Fibroblast of lung (primary cell): ENCODE measurements at regions not wholly inside any gene's neighbourhood (a gene's known extent, or its start where the extent isn't known, plus 50 kb on each side); places are given as distances from the start of the nearest gene placed in this dataset.

Experiments
- DNase-seq, 2 donors: peaks; one replicate each; pipeline versions ENCODE4 v3.0.0 to v3.0.0-alpha.2; 2010; ENCODE audit warnings: low read depth in 2 of 2
- H2AFZ ChIP-seq: 2 replicates; pipeline ENCODE4 v1.5.1; 2012; ENCODE audit warnings: low read length, control low read depth, inconsistent platforms
- H3K27ac ChIP-seq: 2 replicates; pipeline ENCODE4 v1.5.1; 2011; ENCODE audit warnings: low read length, control low read depth; ENCODE audit not compliant: insufficient read depth
- H3K27me3 ChIP-seq: 2 replicates; pipeline ENCODE4 v1.5.1; 2011; ENCODE audit warnings: mild to moderate bottlenecking, low read length; ENCODE audit not compliant: control insufficient read depth, insufficient read depth
- H3K36me3 ChIP-seq: 2 replicates; pipeline ENCODE4 v1.5.1; 2011; ENCODE audit warnings: low read length; ENCODE audit not compliant: control insufficient read depth, insufficient read depth
- H3K4me1 ChIP-seq: 2 replicates; pipeline ENCODE4 v1.5.1; 2011; ENCODE audit warnings: low read length; ENCODE audit not compliant: control insufficient read depth, insufficient read depth; ENCODE audit errors: extremely low read depth
- H3K4me2 ChIP-seq: 2 replicates; pipeline ENCODE4 v1.5.1; 2011; ENCODE audit warnings: low read length, control low read depth; ENCODE audit not compliant: insufficient read depth; ENCODE audit errors: extremely low read depth
- H3K4me3 ChIP-seq, 4 experiments: fragments of 200-600 bp in 1 of 4; sonication (generic) in 1 of 4; replicated peaks in 1 of 4; 2 replicates each; pipeline ENCODE4 v1.5.1; 2011 to 2016; ENCODE audit warnings: low read length in 4 of 4, low read depth in 3 of 4, mild to moderate bottlenecking in 3 of 4, control low read depth in 2 of 4, inconsistent platforms in 1 of 4, mixed read lengths in 1 of 4; ENCODE audit not compliant: insufficient read depth in 1 of 4; ENCODE audit errors: control extremely low read depth in 1 of 4
- H3K79me2 ChIP-seq: 2 replicates; pipeline ENCODE4 v1.5.1; 2012; ENCODE audit warnings: mild to moderate bottlenecking, low read length, inconsistent platforms; ENCODE audit not compliant: control insufficient read depth, insufficient read depth
- H3K9ac ChIP-seq: 2 replicates; pipeline ENCODE4 v1.5.1; 2011; ENCODE audit warnings: mild to moderate bottlenecking, low read length, control low read depth; ENCODE audit not compliant: insufficient read depth
- H3K9me3 ChIP-seq: 2 replicates; pipeline ENCODE4 v1.5.1; 2012; ENCODE audit warnings: low read depth, low read length; ENCODE audit not compliant: control insufficient read depth, insufficient read depth
- H4K20me1 ChIP-seq: 2 replicates; pipeline ENCODE4 v1.5.1; 2011; ENCODE audit warnings: low read length; ENCODE audit not compliant: control insufficient read depth, insufficient read depth; ENCODE audit errors: extremely low read depth
- CTCF ChIP-seq, 2 donors: IDR thresholded peaks in 1 of 2; conservative IDR thresholded peaks in 1 of 2; 1 replicate in 1 of 2; 2 replicates in 1 of 2; pipeline ENCODE4 v1.5.1; 2011 to 2012; ENCODE audit warnings: low read length in 2 of 2, control low read depth in 1 of 2, inconsistent platforms in 1 of 2, low read depth in 1 of 2, mild to moderate bottlenecking in 1 of 2
- EZH2 ChIP-seq: IDR thresholded peaks from 2 replicates; pipeline ENCODE4 v1.5.1; 2012; ENCODE audit warnings: low read length, control low read depth, mild to moderate bottlenecking; ENCODE audit errors: missing control alignments

- no peak overlapping the region for H3K9ac ChIP-seq
- H3K36me3 ChIP-seq = no peaks in the 10 kb centered on the region
- no peaks in the 10 kb centered on the region for H4K20me1 ChIP-seq
- H3K9me3 ChIP-seq = no peaks in the 10 kb centered on the region
- no peaks in the 10 kb centered on the region for H3K27me3 ChIP-seq
- no peaks in the 10 kb centered on the region for H3K79me2 ChIP-seq
- H3K4me3 ChIP-seq = no peak overlapping the region
- DNase-seq = no peak
- no peak overlapping the region for H3K4me2 ChIP-seq
- H2AFZ ChIP-seq = no peak overlapping the region
- TF ChIP-seq EZH2 = no peak
- no peak for TF ChIP-seq CTCF (conservative IDR thresholded peaks at IDR 0.05 in 1 of 2, IDR thresholded peaks at IDR 0.05 in 1 of 2; ENCODE audit: low read depth in 1 of 2, low read length in 2 of 2)
- no peak overlapping the region for H3K27ac ChIP-seq
- peaks cover 9% of the 10 kb centered on the region for H3K4me1 ChIP-seq
Measured at GRCh38 chrX:40268188-40268520, 170.4 kb upstream of the BCOR start.

GRCh38 chrX:40267334-40268187, 169.8 kb upstream of the BCOR start:
- Histone ChIP-seq H3K9me3 (no peaks in the 10 kb centered on the region), H3K27me3 (no peaks in the 10 kb centered on the region), H2AFZ (peak overlapping the region; percentile 68), H3K4me2 (peak overlapping the region; percentile 44), H3K9ac (peak overlapping the region; percentile 46), H3K27ac (peak overlapping the region; percentile 27), H3K4me3 (peak overlapping the region in 3 of 4 experiments; percentile 14 to 54 (median 41)), H3K4me1 (peaks cover 10% of the 10 kb centered on the region), H4K20me1 (no peaks in the 10 kb centered on the region), H3K36me3 (no peaks in the 10 kb centered on the region), H3K79me2 (no peaks in the 10 kb centered on the region)
- no peak for DNase-seq
- TF ChIP-seq EZH2 (no peak), CTCF (conservative IDR thresholded peaks at IDR 0.05 in 1 of 2, IDR thresholded peaks at IDR 0.05 in 1 of 2; ENCODE audit: low read depth in 1 of 2, low read length in 2 of 2) (no peak)

GRCh38 chrX:40266490-40267333, 169.0 kb upstream of the BCOR start:
- Histone ChIP-seq H3K9ac (peak overlapping the region; percentile 46), H3K4me1 (peaks cover 17% of the 10 kb centered on the region), H3K4me2 (peak overlapping the region; percentile 78), H3K4me3 (peak overlapping the region; percentile 41 to 54 (median 50)), H3K27me3 (no peaks in the 10 kb centered on the region), H4K20me1 (no peaks in the 10 kb centered on the region), H3K79me2 (no peaks in the 10 kb centered on the region), H3K27ac (peak overlapping the region; percentile 27), H3K36me3 (no peaks in the 10 kb centered on the region), H2AFZ (peak overlapping the region; percentile 68), H3K9me3 (no peaks in the 10 kb centered on the region)
- DNase-seq = peak; percentile 53 to 63
- peak; percentile 58 to 69 for TF ChIP-seq CTCF (conservative IDR thresholded peaks at IDR 0.05 in 1 of 2, IDR thresholded peaks at IDR 0.05 in 1 of 2; ENCODE audit: low read depth in 1 of 2, low read length in 2 of 2)
- TF ChIP-seq EZH2 = no peak
